ENCODE measurements at regions not wholly inside any gene's neighbourhood (a gene's known extent, or its start where the extent isn't known, plus 50 kb on each side); places are given as distances from the start of the nearest gene placed in this dataset.
A peak's percentile ranks its signal among the peaks of the same experiment; 100 is the strongest.
"Not testable (repeated sequence)": the region's sequence is repeated elsewhere in the genome, so short reads cannot be mapped to it uniquely, and the experiment has no call there.

DNA sequence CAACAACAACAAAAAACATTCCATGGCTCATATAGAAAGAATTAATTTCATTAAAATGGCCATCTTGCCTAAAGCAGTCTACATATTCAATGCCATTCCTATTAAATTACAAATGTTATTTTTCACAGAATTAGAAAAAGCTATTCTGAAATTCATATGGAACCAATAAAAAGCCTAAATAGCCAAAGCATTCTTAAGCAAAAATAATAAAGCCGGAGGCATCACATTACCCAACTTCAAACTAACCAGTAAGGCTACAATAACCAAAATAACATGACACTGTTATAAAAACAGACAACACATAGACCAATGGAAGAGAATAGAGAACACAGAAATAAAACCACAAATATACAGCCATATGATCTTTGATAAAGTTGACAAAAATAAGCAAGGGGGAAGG, 330.4 kb downstream of the KIF20B start:
- DNase-seq (ENCODE audit: low read depth) = no peak

DNA sequence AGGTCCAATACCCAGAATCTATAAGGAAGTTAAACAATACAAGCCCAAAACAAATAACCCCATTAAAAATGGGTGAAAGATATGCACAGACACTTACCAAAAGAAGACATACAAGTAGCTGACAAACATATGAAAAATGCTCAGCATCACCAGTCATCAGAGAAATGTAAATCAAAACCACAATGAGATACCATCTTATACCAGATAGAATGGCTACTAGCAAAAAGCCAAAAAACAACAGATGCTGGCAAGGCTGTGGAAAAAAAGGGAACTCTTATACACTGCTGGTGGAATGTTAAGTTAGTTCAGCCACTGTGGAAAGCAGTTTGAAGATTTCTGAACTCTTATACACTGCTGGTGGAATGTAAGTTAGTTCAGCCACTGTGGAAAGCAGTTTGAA, 331.1 kb downstream of the KIF20B start:
- no peak for DNase-seq (ENCODE audit: low read depth)

DNA sequence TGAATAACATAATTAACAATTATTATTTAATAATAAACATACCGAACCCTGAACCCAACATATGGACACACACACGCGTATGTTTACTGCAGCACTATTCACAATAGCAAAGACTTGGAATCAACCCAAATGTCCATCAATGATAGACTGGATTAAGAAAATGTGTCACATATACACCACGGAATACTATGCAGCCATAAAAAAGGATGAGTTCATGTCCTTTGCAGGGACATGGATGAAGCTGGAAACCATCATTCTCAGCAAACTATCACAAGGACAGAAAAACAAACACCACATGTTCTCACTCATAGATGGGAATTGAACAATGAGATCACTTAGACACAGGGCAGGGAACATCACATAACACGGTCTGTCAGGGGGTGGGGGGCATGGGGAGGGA, 333.5 kb downstream of the KIF20B start:
- DNase-seq (ENCODE audit: low read depth) = not testable (repeated sequence)

DNA sequence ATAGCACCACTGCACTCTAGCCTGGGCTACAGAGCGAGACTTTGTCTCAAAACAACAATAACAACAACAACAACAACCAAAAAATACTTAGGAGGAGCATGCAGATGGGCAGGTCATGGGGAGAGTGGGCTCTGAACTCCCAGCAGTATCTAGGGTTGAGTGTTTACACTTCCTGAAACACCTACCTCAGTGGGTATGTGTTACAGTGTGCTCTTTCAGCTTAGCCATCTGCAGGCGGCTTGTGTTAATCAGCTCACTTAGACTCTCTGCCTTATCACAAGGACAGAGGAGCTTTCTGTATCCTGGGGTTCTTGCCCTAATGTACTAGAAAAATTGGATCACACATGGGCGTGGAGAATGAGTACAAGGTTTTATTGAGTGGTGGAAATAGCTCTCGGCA, 340.2 kb downstream of the KIF20B start:
- no peak for DNase-seq (ENCODE audit: low read depth)

DNA sequence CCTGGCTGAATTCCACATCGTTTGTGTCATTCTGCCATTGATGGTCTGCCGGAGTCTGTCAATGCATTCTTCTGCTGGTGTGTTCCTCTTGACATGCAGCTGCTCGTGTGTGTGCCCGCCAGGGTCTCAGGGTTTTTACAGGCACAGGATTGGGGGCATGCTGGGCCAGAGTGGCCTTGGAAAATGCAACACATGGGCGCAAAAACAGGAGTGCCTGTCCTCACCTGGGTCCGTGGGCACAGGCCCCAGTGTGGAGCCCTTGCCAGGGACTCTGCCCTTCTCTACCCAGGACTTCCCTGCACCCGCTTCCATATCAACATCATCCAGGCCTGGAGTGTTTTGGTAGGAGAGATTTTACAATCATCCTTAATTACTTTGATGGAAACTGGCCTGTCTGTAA, 340.7 kb downstream of the KIF20B start:
- DNase-seq (ENCODE audit: low read depth) = no peak

DNA sequence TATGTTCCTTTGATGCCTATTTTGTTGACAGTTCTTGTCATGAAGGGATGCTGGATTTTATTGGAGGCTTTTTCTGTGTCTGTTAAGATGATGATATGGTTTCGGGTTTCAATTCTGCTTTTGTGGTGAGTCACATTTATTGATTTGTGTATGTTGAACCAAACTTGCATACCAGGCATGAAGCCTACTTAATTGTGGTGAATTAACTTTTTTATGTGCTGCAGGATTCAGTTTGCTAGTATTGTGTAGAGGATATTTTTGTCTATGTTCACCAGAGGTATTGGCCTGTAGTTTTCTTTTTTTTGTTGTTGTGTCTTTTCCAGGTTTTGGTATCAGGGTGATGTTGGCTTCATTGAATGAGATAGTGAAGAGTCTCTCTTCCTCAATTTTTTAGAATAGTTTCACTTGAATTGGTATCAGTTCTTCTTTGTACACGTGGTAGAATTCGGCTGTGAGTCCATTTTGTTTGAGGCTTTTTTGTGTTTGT, 345.9 kb downstream of the KIF20B start:
- DNase-seq (ENCODE audit: low read depth) = no peak

DNA sequence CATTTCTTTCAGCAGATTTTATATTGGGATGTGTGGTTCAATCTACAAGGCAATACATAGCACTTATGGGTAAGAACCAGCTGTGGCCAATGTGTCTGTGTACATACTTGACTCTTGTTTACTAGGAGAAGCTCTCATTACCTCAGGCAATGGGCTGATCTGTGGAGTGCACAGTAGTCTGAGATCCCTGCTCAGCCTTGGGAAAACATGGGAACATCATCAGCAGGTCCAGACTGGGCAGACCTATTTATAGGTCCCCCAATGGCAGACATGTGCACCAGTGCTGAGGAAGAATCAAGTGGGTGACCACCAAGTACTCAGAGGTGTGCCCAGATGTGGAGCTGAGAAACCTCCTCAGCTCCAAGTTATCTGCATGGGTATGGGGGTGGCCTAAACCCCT, 349.7 kb downstream of the KIF20B start:
- DNase-seq (ENCODE audit: low read depth) = no peak

DNA sequence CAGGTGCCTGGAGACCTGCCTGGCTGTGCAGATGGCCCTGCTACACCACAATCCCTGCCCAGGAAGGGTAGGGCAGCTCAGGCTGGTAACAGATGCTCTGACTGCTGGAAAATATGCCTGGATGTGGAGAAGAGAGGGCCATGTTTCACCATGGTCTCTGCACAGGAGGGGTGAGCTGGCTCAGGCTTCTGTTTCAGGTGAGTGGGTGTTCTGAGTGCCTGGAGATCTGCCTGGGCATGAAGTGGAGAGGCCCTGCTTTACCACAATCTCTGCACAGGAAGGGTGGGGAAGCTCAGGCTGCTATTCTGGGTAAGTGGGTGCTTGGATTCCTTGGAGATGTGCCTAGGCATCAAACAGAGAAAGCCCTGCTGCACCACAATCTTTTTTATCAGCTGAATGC, 350.1 kb downstream of the KIF20B start:
- DNase-seq (ENCODE audit: low read depth) = no peak

DNA sequence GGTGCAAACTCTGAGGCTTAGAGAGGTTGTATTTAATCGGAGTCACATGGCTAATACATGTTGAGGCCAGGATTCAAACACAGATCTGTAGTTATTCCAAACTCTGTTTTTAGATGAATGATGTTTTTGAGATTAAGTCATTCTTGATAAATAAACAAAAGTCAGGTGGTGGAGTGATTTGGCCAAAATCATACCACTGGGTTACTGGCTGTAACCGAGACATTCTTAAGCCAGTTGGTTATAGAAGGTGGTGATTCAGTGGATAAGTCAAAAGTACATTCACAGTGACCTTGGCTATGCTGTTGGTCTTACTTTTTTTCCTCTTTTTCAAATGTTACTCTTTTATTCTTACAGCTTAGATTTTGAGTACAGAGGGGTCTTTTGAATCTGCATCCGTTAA, 361.4 kb downstream of the KIF20B start:
- peak; percentile 32 for DNase-seq (ENCODE audit: low read depth)

DNA sequence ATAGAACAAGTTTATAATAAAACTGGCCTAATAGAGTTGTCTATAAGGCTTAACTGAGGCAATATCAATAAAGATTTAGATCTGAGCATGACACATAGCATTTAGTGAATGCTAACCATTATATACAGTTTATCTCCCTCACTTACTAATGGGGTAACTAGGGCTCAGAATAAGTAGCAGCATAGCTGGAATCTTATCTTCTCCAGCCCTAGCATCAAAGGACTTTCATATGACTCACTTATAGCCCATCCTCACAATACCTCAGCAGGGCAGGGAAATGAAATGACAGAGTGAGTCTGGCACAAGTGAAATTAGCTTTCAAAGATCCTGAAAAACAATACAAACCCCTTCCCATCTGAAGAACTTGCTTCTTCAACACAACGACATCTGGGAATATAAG, 362.9 kb downstream of the KIF20B start:
- peak; percentile 10 for DNase-seq (ENCODE audit: low read depth)

DNA sequence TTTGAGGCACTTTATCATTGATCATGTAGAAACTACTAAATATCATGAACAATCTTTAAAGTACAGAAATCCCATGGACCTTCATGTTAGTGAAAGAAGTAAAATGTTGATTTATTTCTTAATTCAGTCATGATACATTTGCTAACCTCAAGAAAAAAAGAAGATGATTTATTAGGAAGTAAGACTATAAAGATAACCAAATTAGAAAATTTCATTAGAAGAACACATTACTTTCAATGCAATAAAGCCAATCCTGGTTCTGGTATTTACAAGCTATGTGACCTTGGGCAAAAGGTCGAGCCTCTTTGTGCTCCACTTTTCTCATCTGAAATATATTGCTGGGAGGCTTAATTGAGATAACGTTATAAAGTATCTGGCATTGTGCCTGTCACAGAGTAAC, 365.0 kb downstream of the KIF20B start:
- DNase-seq (ENCODE audit: low read depth) = no peak

DNA sequence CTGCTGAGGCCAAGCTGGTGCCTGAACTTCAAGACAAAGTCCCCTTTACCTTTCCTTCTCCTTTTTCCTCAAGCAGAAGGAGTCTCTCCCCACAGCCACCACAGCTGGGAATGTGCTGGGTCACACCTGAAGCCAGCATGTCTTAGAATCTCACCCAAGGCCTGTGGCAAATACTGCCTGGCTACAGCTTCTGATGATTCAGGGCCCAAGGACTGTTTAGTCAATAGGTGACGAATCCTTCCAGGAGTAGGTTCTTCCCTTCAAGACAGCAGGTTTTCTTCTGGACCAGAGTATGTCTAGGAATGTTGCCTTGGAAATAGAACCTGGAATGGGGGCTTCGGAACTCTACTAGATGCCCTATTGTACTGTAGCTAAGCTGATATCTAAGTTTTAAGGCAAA, 374.6 kb downstream of the KIF20B start:
- no peak for DNase-seq (ENCODE audit: low read depth)

DNA sequence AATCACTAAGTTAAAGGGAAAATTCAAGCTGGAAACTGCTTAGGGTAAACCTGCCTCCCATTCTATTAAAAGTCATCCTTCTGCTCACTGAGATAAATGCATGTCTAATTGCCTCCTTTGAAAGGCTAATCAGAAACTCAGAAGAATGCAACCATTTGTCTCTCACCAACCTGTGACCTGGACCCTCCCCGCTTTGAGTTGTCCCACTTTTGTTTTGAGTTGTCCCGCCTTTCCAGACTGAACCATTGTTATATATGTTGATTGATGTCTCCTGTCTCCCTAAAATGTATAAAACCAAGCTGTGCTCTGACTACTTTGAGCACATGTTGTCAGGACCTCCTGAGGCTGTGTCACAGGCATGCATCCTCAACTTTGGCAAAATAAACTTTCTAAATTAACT, 378.4 kb downstream of the KIF20B start:
- DNase-seq (ENCODE audit: low read depth) = no peak

DNA sequence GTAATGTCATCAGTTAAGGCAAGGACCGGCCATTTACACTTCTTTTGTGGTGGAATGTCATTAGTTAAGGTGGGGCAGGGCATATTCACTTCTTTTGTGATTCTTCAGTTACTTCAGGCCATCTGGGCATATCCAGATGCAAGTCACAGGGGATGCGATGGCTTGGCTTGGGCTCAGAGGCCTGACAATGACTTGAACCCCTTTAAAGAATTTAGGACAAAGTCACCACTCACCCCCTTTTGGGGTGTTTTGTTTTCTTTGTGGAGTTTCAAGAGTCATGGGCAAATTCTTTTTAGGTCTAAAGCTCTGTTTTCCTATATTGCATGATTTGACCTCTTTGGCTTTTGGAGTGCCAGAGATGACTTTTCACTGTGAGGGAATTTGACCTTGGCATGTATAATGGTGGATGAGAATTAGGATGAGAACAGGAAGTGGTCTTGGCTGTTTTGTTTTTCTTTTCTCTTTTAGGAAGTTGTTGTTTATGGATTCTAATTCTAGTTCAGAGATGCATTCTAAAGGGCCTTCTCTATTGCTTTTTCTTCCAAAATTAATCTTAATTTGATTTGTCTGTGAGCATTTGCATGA, 385.3 kb downstream of the KIF20B start:
- DNase-seq (ENCODE audit: low read depth) = not testable (repeated sequence)

DNA sequence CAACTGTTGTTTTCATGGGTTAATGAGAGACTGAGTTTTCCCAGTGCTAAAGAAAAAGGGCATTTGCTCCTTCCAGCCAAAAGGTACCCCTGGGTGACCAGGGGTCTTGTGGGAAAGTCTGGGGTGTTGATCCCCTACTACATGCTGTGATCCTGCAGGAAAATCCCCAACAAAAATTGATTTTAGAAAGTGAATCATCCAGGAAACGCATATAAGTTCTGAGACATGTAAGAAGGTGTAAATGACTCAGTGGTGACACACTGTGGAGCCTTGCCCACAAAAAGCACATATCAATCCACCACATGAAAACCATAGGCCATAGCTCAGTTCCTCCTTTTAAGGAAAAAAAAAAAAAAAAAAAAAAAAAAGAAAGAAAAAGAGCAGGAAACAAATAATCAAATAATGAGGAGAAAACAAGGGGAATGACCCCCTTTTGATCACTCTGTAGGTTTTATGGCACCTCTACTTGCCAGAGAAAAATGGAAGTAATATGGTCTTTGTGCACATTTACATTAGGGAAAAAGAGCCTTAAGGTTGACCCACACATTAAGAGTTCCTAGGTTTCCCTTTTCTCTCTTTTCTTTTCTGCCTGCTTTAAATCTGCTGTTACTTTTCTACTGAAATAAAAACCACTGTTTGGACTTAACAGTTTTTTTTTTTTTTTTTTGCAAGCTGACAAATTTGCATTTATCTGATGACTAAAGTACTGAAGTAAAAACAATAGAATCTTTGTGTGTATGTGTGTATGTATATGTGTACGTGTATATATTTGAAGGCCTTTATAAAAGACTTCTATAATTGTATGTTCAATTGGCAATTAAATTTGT, 386.0 kb downstream of the KIF20B start:
- DNase-seq (ENCODE audit: low read depth) = no peak

DNA sequence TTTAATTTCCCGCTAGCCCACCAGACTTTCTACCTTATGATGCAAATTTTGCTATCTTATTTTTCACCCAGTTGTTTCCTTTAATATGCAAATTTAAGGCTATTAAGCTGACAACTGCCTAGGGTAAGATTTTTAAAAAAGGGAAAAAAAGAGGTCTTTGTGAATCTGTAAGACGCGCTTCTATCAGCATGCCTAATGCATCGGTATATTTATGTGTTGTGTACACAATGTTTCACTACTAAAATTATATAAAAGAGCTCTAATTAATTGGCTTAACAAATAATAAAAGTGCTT, 386.6 kb downstream of the KIF20B start:
- DNase-seq (ENCODE audit: low read depth) = no peak

DNA sequence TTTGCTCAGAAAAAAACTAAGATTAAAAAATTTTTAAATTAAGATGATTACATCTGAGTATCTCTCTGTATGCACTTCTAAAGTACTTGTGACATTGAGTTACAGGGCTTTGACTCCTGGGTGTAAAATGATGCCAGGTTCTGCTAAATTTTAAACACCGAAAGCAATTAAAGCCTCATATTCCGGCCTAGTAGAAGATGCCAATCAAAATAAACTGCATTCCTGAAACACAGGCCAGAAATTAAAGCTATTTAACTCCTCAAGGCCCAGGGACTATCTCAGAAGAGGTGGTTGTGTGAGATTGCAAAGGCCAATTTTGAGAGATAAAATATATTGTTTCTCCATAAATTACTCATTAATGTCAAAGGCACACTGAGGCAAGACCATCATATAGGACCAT, 388.3 kb downstream of the KIF20B start:
- DNase-seq (ENCODE audit: low read depth) = no peak

DNA sequence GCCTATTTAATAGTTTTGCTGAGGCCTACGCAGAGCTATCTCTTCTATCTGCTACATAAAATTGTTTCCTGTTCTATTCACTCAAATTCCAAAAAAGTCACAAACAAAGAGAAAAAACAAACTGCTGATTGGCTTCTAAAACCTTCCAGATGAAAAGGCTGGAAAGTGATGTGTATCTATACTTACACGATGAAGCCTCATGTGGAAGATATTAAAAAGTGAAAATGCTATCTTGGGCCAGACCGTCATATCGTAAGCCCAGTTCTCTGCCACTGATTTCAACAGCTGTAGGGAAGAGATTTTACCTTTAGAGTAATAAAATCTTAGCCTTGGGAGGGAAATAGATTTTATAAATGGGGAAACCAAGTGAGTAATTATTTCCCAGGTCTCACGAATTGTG, 394.8 kb downstream of the KIF20B start:
- no peak for DNase-seq (ENCODE audit: low read depth)

DNA sequence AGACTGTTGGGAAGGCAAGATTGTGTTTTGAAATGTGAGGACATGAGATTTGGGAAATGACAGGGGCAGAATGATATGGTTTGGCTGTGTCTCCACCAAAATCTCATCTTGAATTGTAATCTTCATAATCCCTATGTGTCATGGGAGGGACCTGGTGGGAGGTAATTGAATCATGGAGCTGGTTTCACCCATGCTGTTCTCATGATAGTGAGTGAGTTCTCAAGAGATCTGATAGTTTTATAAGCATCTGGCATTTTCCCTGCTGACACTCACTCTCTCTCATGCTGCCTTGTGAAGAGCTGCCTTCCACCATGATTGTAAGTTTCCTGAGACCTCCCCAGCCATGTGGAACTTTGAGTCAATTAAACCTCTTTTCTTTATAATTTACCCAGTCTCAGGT, 406.2 kb downstream of the KIF20B start:
- DNase-seq (ENCODE audit: low read depth) = not testable (repeated sequence)

DNA sequence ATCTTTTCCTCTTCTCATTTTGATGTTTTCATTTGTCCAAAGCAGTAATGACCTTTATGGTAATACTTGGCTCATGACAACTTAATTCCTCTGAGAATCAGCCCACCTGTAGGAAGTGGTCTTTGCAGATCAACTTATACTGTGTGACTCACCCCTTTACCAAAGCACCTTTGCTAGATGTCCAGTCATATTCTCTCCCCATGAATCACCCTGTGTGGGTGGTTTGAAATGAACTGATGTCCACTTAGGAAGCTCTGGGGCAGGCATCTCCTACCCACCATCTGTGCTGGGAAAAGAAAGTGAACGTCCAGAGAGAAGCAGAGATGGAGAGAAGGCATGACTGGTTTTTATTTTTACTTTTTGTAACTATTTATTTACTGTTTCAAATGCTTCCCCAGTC, 410.3 kb downstream of the KIF20B start:
- DNase-seq (ENCODE audit: low read depth) = peak; percentile 43

DNA sequence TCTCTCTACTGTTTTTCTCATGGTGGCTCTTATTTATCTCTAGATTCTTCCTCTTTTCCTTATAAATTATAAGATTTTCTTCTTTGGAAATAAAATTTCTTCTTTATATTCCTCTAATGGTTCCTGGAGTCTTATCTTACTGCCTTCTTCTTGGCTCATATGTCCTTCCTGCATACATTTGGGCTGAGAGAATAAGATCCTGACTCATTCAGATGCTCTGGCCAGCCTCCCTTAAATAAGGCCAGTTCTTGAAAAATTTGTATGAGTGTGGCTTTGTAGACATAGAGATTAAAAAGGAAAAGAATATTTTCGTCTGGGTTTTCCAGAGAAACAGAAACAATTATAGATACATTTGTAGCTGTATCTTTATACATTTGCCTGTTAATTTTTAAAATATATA, 411.3 kb downstream of the KIF20B start:
- peak; percentile 66 for DNase-seq (ENCODE audit: low read depth)

DNA sequence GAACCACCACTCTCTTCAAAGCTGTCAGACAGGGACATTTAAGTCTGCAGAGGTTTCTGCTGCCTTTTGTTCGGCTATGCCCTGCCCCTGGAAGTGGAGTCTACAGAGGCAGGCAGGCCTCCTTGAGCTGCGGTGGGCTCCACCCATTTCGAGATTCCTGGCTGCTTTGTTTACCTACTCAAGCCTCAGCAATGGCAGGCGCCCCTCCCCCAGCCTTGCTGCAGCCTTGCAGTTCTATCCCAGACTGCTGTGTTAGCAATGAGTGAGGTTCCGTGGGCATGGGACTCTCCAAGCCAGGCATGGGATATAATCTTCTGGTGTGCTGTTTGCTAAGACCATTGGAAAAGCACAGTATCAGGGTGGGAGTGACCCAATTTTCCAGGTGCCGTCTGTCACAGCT, 417.2 kb downstream of the KIF20B start:
- DNase-seq (ENCODE audit: low read depth) = not testable (repeated sequence)

DNA sequence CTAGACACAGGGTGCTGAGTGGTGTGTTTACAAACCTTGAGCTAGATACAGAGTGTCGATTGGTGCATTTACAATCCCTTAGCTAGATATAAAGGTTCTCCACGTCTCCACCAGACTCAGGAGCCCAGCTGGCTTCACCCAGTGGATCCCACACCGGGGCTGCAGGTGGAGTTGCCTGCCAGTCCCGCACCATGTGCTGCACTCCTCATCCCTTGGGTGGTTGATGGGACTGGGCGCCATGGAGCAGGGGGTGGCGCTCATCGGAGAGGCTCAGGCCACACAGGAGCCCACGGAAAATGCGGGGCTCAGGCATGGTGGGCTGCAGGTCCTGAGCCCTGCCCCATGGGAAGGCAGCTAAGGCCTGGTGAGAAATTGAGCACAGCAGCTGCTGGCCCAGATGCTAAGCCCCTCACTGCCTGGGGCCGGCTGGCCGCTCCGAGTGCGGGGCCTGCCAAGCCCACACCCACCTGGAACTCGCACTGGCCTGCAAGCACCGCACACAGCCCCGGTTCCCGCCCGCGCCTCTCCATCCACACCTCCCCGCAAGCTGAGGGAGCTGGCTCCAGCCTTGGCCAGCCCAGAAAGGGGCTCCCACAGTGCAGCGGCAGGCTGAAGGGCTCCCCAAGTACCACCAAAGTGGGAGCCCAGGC, 418.4 kb downstream of the KIF20B start:
- not testable (repeated sequence) for DNase-seq (ENCODE audit: low read depth)

All from non-pigmented ciliary epithelial cell (primary cell).